ENCODE measurements at regions not wholly inside any gene's neighbourhood (a gene's known extent, or its start where the extent isn't known, plus 50 kb on each side); places are given as distances from the start of the nearest gene placed in this dataset.

DNA sequence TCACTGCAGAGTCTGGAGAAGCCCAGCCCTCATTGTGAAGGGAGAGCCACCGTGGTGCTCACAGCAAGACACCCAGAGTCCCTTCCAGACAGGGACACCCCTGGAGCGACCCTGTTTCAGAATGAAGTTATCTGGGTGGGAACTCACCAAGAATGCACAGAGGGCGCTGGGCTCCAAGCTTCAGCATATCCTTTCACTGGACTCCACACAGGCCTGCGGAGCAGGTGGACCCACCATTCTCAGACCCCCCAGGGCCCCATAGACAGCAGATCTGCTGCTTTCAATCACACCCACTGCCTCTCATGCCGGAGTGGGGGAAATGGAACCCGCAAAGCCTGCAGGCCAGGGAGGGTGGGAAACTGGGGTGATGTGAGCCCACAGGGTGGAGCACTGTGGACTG lies 87.8 kb downstream of the RRM2 start:
- Mint-ChIP-seq H3K27me3 (peaks cover 2% of the 10 kb centered on the region), H3K9me3 (no peaks in the 10 kb centered on the region), H3K36me3 (ENCODE audit: low read depth) (no peaks in the 10 kb centered on the region), H3K4me1 (ENCODE audit: low read depth) (no peaks in the 10 kb centered on the region), H3K27ac (no peak overlapping the region), H3K4me3 (no peak overlapping the region)
- intact Hi-C loops (cut with micrococcal nuclease): no loop called here

DNA sequence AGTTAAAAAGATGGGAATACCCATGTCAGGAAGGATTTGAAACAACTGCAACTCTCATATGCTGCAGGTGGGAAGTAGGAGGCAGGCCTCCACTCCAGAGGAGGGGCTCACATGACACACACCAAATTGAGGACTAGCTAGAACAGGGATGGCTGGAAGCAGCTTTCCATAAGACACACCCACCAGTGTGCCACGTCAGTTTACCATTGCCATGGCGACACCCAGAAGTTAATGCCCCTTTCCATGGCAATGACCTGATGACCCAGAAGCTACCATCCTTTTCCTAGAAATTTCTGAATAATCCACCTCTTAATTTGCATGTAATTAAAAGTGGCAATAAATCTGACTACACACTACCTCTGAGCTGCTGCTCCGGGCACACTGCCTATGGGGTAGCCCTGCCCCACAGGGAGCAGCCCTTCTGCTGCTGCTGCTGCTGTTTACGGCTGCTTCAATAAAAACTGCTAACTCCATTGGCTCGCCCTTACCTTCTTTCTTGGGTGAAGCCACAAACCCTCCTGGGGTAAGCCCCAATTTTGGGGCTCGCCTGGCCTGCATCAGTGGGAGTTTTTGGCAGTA lies 89.4 kb downstream of the RRM2 start:
- H3K27ac Mint-ChIP-seq: no peak overlapping the region
- H3K4me1 Mint-ChIP-seq (ENCODE audit: low read depth): no peaks in the 10 kb centered on the region
- no peaks in the 10 kb centered on the region for H3K9me3 Mint-ChIP-seq
- no peak overlapping the region for H3K4me3 Mint-ChIP-seq
- peaks cover 7% of the 10 kb centered on the region for H3K27me3 Mint-ChIP-seq
- no peaks in the 10 kb centered on the region for H3K36me3 Mint-ChIP-seq (ENCODE audit: low read depth)
- intact Hi-C loops (cut with micrococcal nuclease): no loop called here

GRCh38 chr2:10212827-10213226 lies 89.9 kb upstream of the HPCAL1 start:
- no peaks in the 10 kb centered on the region for H3K9me3 Mint-ChIP-seq
- no peak overlapping the region for H3K4me3 Mint-ChIP-seq
- intact Hi-C loops (cut with micrococcal nuclease): no loop called here
- no peaks in the 10 kb centered on the region for H3K36me3 Mint-ChIP-seq (ENCODE audit: low read depth)
- H3K27me3 Mint-ChIP-seq: peaks cover 11% of the 10 kb centered on the region
- no peaks in the 10 kb centered on the region for H3K4me1 Mint-ChIP-seq (ENCODE audit: low read depth)
- no peak overlapping the region for H3K27ac Mint-ChIP-seq

- intact Hi-C loops (cut with micrococcal nuclease): no loop called here
- Mint-ChIP-seq H3K27ac (no peak overlapping the region), H3K4me1 (ENCODE audit: low read depth) (no peaks in the 10 kb centered on the region)
Observed at GRCh38 chr2:10214179-10214578, 88.5 kb upstream of the HPCAL1 start.

GRCh38 chr2:10215393-10215935 lies 87.2 kb upstream of the HPCAL1 start:
- intact Hi-C loops (cut with micrococcal nuclease): no loop called here
- Mint-ChIP-seq H3K27ac (no peak overlapping the region), H3K9me3 (no peaks in the 10 kb centered on the region)

More at GRCh38 chr2:10214179-10214578, 88.5 kb upstream of the HPCAL1 start:
- Mint-ChIP-seq H3K9me3 (no peaks in the 10 kb centered on the region), H3K4me3 (no peak overlapping the region), H3K27me3 (peaks cover 12% of the 10 kb centered on the region), H3K36me3 (ENCODE audit: low read depth) (no peaks in the 10 kb centered on the region)

GRCh38 chr2:10216677-10217488 lies 85.8 kb upstream of the HPCAL1 start:
- Mint-ChIP-seq H3K36me3 (ENCODE audit: low read depth) (no peaks in the 10 kb centered on the region), H3K9me3 (no peaks in the 10 kb centered on the region), H3K4me3 (no peak overlapping the region), H3K27me3 (peaks cover 21% of the 10 kb centered on the region), H3K4me1 (ENCODE audit: low read depth) (no peaks in the 10 kb centered on the region), H3K27ac (no peak overlapping the region)
- intact Hi-C loops (cut with micrococcal nuclease): no loop called here

More at GRCh38 chr2:10215393-10215935, 87.2 kb upstream of the HPCAL1 start:
- Mint-ChIP-seq H3K36me3 (ENCODE audit: low read depth) (no peaks in the 10 kb centered on the region), H3K27me3 (peaks cover 16% of the 10 kb centered on the region), H3K4me3 (no peak overlapping the region), H3K4me1 (ENCODE audit: low read depth) (no peaks in the 10 kb centered on the region)

DNA sequence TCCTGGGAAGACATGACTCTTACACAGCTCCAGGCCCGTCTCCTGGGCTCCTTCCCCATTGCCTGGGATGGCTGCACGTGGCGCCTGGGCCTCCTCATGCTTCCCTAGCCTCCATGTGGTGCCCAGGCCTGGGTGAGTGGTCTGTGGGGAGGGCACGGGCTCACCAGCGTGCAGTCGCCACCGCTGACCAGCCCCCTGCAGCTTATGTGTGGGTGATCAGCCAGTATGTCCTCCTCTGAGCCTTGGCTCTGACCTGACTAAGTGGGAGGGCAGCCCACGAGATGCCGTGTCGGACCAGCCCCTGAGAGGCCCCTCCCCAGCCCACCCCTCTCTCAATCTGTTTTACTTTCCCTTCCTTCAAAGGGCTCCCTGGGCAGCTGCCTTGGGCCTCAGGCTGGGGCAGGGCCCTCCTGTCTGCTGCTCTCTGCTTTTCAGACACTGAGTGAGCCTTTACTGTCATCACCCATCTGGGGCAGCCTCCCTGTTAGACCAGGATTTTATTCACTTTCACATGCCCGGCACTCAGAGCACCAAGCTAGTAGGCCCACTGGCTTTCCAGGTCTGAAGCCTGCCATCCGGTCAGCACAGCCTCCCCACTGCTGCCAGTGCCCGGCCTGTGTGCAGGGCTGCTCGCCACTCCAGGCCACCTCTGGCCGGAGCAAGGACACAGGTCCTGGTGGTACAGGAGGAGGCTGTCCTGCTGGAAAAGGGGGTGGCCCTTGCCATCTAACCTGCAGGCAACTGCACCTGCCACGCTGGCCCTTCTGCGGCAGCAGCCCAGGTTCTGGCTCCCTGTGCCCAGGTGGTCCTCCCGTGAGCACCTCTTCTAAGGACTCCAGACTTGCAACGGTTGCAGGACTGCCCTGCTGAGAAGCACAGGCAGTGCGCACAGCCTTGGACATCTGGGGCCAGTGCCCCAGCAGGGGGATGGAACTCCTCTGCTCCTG lies 84.9 kb upstream of the HPCAL1 start:
- Mint-ChIP-seq H3K36me3 (ENCODE audit: low read depth) (no peaks in the 10 kb centered on the region), H3K27me3 (peaks cover 24% of the 10 kb centered on the region), H3K9me3 (no peaks in the 10 kb centered on the region), H3K4me1 (ENCODE audit: low read depth) (no peaks in the 10 kb centered on the region), H3K4me3 (no peak overlapping the region), H3K27ac (no peak overlapping the region)
- intact Hi-C loops (cut with micrococcal nuclease): no loop called here

- intact Hi-C loops (cut with micrococcal nuclease): no loop called here
- Mint-ChIP-seq H3K4me1 (ENCODE audit: low read depth) (no peaks in the 10 kb centered on the region), H3K27ac (no peak overlapping the region), H3K36me3 (ENCODE audit: low read depth) (no peaks in the 10 kb centered on the region), H3K4me3 (no peak overlapping the region), H3K27me3 (peaks cover 22% of the 10 kb centered on the region), H3K9me3 (no peaks in the 10 kb centered on the region)
Observed at GRCh38 chr2:10220045-10220901, 82.4 kb upstream of the HPCAL1 start.

- Mint-ChIP-seq H3K36me3 (ENCODE audit: low read depth) (no peaks in the 10 kb centered on the region), H3K4me3 (no peak overlapping the region), H3K9me3 (no peaks in the 10 kb centered on the region), H3K4me1 (ENCODE audit: low read depth) (no peaks in the 10 kb centered on the region), H3K27me3 (peaks cover 20% of the 10 kb centered on the region), H3K27ac (no peak overlapping the region)
- intact Hi-C loops (cut with micrococcal nuclease): no loop called here
Observed at GRCh38 chr2:10220902-10221391, 81.8 kb upstream of the HPCAL1 start.

DNA sequence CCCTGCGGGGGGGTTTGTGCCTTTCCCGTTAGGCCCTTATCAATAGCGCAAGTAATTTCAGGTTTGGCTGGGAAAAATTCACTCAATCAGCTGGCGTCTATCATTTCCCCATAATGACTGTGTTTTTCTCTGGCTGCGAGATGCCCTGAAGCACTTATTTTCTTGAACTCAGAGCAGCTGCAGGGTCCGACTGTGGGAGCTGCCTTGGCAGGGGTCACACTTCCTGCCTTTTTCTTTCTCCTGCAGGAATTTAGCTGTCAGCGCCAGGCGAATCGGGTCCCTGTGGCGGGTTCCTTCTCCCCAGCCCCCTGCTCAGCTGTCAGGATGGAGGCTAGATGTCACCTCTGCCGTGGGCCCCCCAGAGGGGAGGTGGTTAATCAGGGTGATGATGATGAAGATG lies 81.3 kb upstream of the HPCAL1 start:
- no peak overlapping the region for H3K27ac Mint-ChIP-seq
- H3K4me1 Mint-ChIP-seq (ENCODE audit: low read depth): no peaks in the 10 kb centered on the region
- H3K27me3 Mint-ChIP-seq: peaks cover 20% of the 10 kb centered on the region
- no peaks in the 10 kb centered on the region for H3K9me3 Mint-ChIP-seq
- no peaks in the 10 kb centered on the region for H3K36me3 Mint-ChIP-seq (ENCODE audit: low read depth)
- intact Hi-C loops (cut with micrococcal nuclease): no loop called here
- H3K4me3 Mint-ChIP-seq: no peak overlapping the region

GRCh38 chr2:10221976-10222870 lies 80.5 kb upstream of the HPCAL1 start:
- no peaks in the 10 kb centered on the region for H3K4me1 Mint-ChIP-seq (ENCODE audit: low read depth)
- no peak overlapping the region for H3K27ac Mint-ChIP-seq
- H3K27me3 Mint-ChIP-seq: peaks cover 17% of the 10 kb centered on the region
- H3K9me3 Mint-ChIP-seq: no peaks in the 10 kb centered on the region
- no peak overlapping the region for H3K4me3 Mint-ChIP-seq
- H3K36me3 Mint-ChIP-seq (ENCODE audit: low read depth): no peaks in the 10 kb centered on the region
- intact Hi-C loops (cut with micrococcal nuclease): no loop called here

- H3K27me3 Mint-ChIP-seq: peaks cover 15% of the 10 kb centered on the region
- no peak overlapping the region for H3K4me3 Mint-ChIP-seq
- intact Hi-C loops (cut with micrococcal nuclease): no loop called here
- H3K27ac Mint-ChIP-seq: no peak overlapping the region
- no peaks in the 10 kb centered on the region for H3K4me1 Mint-ChIP-seq (ENCODE audit: low read depth)
- no peaks in the 10 kb centered on the region for H3K36me3 Mint-ChIP-seq (ENCODE audit: low read depth)
- no peaks in the 10 kb centered on the region for H3K9me3 Mint-ChIP-seq
Observed at GRCh38 chr2:10223471-10223870, 79.2 kb upstream of the HPCAL1 start.

Measured in dendritic cell treated with granulocyte-macrophage colony-stimulating factor and Interleukin-4, amounts not matched to agents 40 ng/mL and 50 ng/mL, for 4 days (primary cell).